ENCODE measurements at regions not wholly inside any gene's neighbourhood (a gene's known extent, or its start where the extent isn't known, plus 50 kb on each side); places are given as distances from the start of the nearest gene placed in this dataset.

DNA sequence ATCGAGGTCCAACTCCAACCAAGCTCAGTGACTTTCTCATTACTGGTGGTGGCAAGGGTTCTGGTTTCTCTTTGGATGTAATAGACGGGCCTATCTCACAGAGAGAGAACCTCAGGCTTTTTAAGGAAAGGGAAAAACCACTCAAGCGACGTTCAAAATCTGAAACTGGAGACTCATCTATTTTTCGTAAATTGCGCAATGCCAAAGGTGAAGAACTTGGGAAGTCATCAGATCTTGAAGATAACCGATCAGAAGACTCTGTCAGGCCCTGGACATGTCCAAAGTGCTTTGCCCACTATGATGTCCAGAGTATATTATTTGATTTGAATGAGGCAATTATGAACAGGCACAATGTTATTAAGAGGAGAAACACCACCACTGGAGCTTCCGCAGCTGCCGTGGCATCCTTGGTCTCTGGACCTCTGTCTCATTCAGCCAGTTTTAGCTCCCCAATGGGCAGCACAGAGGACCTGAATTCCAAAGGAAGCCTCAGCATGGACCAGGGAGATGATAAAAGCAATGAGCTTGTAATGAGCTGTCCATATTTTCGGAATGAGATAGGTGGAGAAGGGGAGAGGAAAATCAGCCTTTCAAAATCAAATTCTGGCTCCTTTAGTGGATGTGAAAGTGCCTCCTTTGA lies 343.5 kb upstream of the RGS6 start:
- Histone ChIP-seq H3K27ac (ENCODE audit: low read depth in 1 of 2, low read length in 1 of 2) (no peak overlapping the region), H3K36me3 (ENCODE audit: control insufficient read depth in 4 of 4, insufficient read depth in 4 of 4, low read length in 4 of 4) (no peaks in the 10 kb centered on the region), H3K4me1 (ENCODE audit: control insufficient read depth in 5 of 5, insufficient read depth in 5 of 5, low read length in 5 of 5) (peaks cover 0 to 22% (median 7%) of the 10 kb centered on the region in 5 donors), H3K4me3 (no peak overlapping the region), H3K27me3 (ENCODE audit: control insufficient read depth in 3 of 3, insufficient read depth in 3 of 3, low read length in 2 of 3) (no peaks in the 10 kb centered on the region), H3K9ac (ENCODE audit: insufficient read depth in 1 of 2, low read length in 2 of 2) (no peak overlapping the region), H3K9me3 (ENCODE audit: control insufficient read depth in 4 of 4, insufficient read depth in 3 of 4, low read length in 3 of 4) (no peaks in the 10 kb centered on the region)
- 96 to 97% methylated on average over 10 of the region's 10 CpGs for WGBS, 2 donors
- TF ChIP-seq, protein P1, sequence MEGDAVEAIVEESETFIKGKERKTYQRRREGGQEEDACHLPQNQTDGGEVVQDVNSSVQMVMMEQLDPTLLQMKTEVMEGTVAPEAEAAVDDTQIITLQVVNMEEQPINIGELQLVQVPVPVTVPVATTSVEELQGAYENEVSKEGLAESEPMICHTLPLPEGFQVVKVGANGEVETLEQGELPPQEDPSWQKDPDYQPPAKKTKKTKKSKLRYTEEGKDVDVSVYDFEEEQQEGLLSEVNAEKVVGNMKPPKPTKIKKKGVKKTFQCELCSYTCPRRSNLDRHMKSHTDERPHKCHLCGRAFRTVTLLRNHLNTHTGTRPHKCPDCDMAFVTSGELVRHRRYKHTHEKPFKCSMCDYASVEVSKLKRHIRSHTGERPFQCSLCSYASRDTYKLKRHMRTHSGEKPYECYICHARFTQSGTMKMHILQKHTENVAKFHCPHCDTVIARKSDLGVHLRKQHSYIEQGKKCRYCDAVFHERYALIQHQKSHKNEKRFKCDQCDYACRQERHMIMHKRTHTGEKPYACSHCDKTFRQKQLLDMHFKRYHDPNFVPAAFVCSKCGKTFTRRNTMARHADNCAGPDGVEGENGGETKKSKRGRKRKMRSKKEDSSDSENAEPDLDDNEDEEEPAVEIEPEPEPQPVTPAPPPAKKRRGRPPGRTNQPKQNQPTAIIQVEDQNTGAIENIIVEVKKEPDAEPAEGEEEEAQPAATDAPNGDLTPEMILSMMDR (IDR thresholded peaks at IDR 0.05; ENCODE audit: control extremely low read depth, extremely low read depth) = no peak
- DNase-seq (no peak), ATAC-seq (ENCODE audit: insufficient read depth, low FRiP score) (no peak)

- H3K9ac ChIP-seq (ENCODE audit: insufficient read depth in 1 of 2, low read length in 2 of 2) = no peak overlapping the region
- no peak overlapping the region for H3K27ac ChIP-seq (ENCODE audit: low read depth in 1 of 2, low read length in 1 of 2)
- WGBS, 2 donors = 60 to 62% methylated on average over 2 of the region's 2 CpGs
- H3K36me3 ChIP-seq (ENCODE audit: control insufficient read depth in 4 of 4, insufficient read depth in 4 of 4, low read length in 4 of 4) = peaks cover 0 to 2% (median 0%) of the 10 kb centered on the region in 4 donors
- H3K27me3 ChIP-seq (ENCODE audit: control insufficient read depth in 3 of 3, insufficient read depth in 3 of 3, low read length in 2 of 3) = no peaks in the 10 kb centered on the region
- H3K4me3 ChIP-seq = no peak overlapping the region
- DNase-seq (no peak), ATAC-seq (ENCODE audit: insufficient read depth, low FRiP score) (no peak)
- TF ChIP-seq, protein P1 (IDR thresholded peaks at IDR 0.05; ENCODE audit: control extremely low read depth, extremely low read depth) = no peak
- H3K4me1 ChIP-seq (ENCODE audit: control insufficient read depth in 5 of 5, insufficient read depth in 5 of 5, low read length in 5 of 5) = peaks cover 0 to 25% (median 7%) of the 10 kb centered on the region in 5 donors
- H3K9me3 ChIP-seq (ENCODE audit: control insufficient read depth in 4 of 4, insufficient read depth in 3 of 4, low read length in 3 of 4) = no peaks in the 10 kb centered on the region
Measured at GRCh38 chr14:71589609-71590008, 342.6 kb upstream of the RGS6 start.

DNA sequence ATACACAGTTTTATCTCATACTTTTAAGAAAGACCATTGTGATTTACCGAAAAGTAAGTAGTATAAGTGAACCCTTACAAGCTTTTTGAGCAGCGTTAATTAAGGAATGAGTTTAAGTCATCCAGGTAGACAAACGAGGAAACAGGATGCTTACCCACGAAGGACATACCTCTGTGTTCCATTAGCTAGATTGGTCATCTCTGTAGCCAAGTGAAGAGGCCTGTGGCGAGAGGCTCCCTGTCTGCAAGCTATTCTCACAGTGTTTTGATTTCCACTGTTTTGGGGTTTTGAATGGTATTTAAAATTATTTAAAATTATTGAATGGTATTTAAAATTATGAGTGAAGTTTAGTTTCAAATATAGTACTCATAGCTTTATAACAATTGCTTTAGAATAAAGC lies 342.1 kb upstream of the RGS6 start:
- Histone ChIP-seq H3K4me3 (no peak overlapping the region), H3K27ac (ENCODE audit: low read depth in 1 of 2, low read length in 1 of 2) (no peak overlapping the region), H3K36me3 (ENCODE audit: control insufficient read depth in 4 of 4, insufficient read depth in 4 of 4, low read length in 4 of 4) (peaks cover 0 to 2% (median 0%) of the 10 kb centered on the region in 4 donors), H3K27me3 (ENCODE audit: control insufficient read depth in 3 of 3, insufficient read depth in 3 of 3, low read length in 2 of 3) (no peaks in the 10 kb centered on the region), H3K9me3 (ENCODE audit: control insufficient read depth in 4 of 4, insufficient read depth in 3 of 4, low read length in 3 of 4) (no peaks in the 10 kb centered on the region), H3K4me1 (ENCODE audit: control insufficient read depth in 5 of 5, insufficient read depth in 5 of 5, low read length in 5 of 5) (peaks cover 2 to 30% (median 7%) of the 10 kb centered on the region in 5 donors), H3K9ac (ENCODE audit: insufficient read depth in 1 of 2, low read length in 2 of 2) (no peak overlapping the region)
- TF ChIP-seq, protein P1 (IDR thresholded peaks at IDR 0.05; ENCODE audit: control extremely low read depth, extremely low read depth) = no peak
- 72 to 86% methylated on average over 5 of the region's 5 CpGs for WGBS, 2 donors
- DNase-seq (no peak), ATAC-seq (ENCODE audit: insufficient read depth, low FRiP score) (no peak)

DNA sequence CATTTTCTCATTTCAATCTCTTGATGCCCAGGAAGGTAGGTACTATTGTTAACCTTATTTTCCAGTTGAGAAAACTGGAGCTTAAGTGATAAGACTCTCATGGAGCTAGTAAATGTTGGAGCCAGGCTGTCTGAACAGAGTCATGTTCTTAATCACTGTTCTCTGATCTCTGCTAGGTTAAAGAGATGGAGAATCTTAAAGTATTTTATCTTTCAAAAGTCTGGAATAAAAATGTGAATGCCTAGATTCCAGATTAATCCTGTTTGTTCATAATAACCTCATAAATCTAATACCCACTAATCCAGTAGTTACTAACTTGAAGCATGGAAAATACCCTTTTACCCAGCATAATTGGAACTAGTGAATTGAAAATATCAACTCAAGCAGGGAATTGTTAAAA lies 341.0 kb upstream of the RGS6 start:
- ATAC-seq (ENCODE audit: insufficient read depth, low FRiP score) (no peak), DNase-seq (no peak)
- Histone ChIP-seq H3K36me3 (ENCODE audit: control insufficient read depth in 4 of 4, insufficient read depth in 4 of 4, low read length in 4 of 4) (peaks cover 0 to 2% (median 0%) of the 10 kb centered on the region in 4 donors), H3K4me3 (no peak overlapping the region), H3K27ac (ENCODE audit: low read depth in 1 of 2, low read length in 1 of 2) (no peak overlapping the region), H3K4me1 (ENCODE audit: control insufficient read depth in 5 of 5, insufficient read depth in 5 of 5, low read length in 5 of 5) (peaks cover 2 to 26% (median 5%) of the 10 kb centered on the region in 5 donors), H3K9ac (ENCODE audit: insufficient read depth in 1 of 2, low read length in 2 of 2) (no peak overlapping the region), H3K9me3 (ENCODE audit: control insufficient read depth in 4 of 4, insufficient read depth in 3 of 4, low read length in 3 of 4) (no peaks in the 10 kb centered on the region), H3K27me3 (ENCODE audit: control insufficient read depth in 3 of 3, insufficient read depth in 3 of 3, low read length in 2 of 3) (no peaks in the 10 kb centered on the region)
- TF ChIP-seq, protein P1 (IDR thresholded peaks at IDR 0.05; ENCODE audit: control extremely low read depth, extremely low read depth) = no peak

All from lung (tissue), 11 donors.